ENCODE measurements at regions not wholly inside any gene's neighbourhood (a gene's known extent, or its start where the extent isn't known, plus 50 kb on each side); places are given as distances from the start of the nearest gene placed in this dataset.

GRCh38 chr6:14951704-14952103 lies 294.2 kb upstream of the JARID2 start:
- intact Hi-C loops (cut with DNase I): no loop called here
- no peak for ATAC-seq
- no peak for DNase-seq

DNA sequence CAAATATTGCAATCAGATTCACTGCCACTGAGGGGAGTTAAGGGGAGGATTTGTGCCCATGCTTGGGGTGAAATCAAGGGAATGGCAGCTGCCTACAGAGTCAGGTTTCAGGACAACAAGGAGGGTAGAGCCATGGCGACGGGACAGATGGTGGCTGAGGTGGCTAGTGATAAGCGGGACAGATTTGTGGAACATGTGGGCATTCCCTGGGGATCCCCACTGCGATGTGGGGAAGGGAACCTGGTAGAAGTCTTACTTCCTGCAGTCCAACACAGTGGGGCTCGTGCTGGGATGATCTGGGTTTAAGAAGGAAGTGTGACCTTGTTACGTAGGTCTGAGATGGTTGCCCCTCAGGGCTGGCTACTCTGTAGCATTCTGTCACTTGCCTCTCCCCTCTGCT lies 292.0 kb upstream of the JARID2 start:
- no peak for ATAC-seq
- intact Hi-C loops (cut with DNase I): no loop called here
- DNase-seq: no peak

DNA sequence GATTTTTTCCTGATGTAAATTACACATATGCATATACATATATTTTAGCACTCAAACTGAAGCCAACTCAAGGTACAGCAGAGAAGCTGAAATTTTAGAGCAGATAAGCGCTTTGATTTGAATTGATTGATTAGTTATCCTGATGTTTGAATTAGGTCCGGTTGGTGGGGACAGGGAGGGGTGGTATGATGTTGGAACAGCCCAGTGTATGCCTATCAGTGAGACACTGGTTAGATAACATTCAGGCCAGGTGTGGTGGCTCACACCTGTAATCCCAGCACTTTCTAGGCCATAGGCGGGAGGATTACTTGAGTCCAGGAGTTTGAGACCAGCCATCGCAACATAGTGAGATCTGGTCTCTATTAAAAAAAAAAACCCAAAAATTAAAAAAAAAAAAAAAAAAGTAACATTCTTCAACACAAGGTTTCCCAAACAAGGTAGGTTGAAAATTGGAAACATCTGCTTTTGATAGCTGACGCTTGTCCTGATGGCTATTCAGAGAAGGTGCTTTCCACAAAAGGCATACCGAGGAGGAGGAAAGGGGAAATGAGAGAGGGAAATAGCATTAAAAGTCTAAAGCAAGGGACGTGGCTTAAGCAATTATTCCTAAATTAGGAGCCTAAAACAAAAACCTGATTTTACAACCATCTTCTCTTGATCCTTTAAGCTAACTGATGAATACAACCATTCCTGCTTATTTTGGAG lies 288.4 kb upstream of the JARID2 start:
- ATAC-seq (no peak), DNase-seq (no peak)
- intact Hi-C loops (cut with DNase I): no loop called here

DNA sequence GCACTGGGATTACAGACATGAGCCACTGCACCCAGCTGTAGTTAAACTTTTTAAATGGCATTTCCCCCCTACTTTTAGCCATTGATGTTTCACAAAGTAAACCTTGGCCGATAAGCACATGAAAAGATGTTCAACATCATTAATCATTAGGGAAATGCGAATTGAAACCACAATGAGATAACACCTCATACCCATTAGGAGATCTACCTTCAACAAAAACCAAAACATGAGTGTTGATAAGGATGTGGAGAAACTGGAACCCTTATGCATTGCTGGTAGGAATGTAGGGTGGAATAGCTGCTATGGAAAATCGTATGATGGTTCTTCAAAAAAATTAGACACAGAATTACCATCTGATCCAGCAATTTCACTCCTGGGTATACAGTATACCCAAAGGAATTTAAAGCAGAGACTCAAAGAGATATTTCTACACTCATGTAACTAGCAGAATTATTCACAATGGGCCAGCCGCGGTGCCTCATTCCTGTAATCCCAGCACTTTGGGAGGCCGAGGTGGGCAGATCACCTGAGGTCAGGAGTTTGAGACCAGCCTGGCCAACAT lies 286.5 kb upstream of the JARID2 start:
- intact Hi-C loops (cut with DNase I): no loop called here
- no peak for ATAC-seq
- no peak for DNase-seq

DNA sequence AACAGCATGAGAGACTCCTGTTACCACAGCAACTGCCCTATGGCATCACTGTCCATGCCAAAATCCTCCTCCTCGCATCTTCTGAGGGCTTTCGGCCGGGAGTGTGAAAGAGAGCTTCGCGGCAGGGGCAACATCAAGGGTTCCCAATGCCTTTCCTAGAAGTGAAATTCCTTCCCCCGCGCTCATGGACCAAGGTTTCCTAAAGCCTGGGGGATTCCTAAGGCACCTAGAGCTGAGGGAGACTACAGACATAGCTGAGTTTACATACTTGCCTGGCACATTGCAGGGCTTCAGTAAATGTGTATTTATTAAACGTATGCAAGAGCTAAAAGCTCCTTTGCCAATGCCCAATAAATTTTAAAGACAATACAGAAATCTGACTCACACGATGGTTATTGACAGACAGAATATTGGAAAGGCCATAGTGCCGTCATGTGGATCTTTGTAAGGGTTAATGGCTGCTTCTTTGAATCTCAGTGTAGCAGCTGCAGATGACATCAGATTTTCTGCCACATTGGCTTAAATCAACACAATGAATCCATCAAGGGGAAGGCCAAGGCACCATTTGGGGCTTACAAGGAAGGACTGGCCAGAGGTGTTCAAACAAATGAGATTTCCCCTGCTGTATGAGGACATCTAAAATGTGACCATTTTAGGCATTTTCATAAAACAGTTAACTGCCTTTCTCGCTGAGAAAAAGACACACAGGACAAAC lies 281.2 kb upstream of the JARID2 start:
- no peak for ATAC-seq
- DNase-seq: no peak
- intact Hi-C loops (cut with DNase I): no loop called here

GRCh38 chr6:14965424-14966075 lies 280.3 kb upstream of the JARID2 start:
- intact Hi-C loops (cut with DNase I): no loop called here
- DNase-seq: no peak

GRCh38 chr6:14966096-14966905 lies 279.6 kb upstream of the JARID2 start:
- intact Hi-C loops (cut with DNase I): no loop called here
- no peak for DNase-seq
- ATAC-seq: no peak

More at GRCh38 chr6:14965424-14966075, 280.3 kb upstream of the JARID2 start:
- ATAC-seq: no peak

GRCh38 chr6:14966906-14967711 lies 278.8 kb upstream of the JARID2 start:
- DNase-seq (no peak), ATAC-seq (no peak)
- intact Hi-C loops (cut with DNase I): no loop called here

- intact Hi-C loops (cut with DNase I): no loop called here
- DNase-seq (no peak), ATAC-seq (no peak)
Observed at GRCh38 chr6:14968056-14968637, 277.7 kb upstream of the JARID2 start.

DNA sequence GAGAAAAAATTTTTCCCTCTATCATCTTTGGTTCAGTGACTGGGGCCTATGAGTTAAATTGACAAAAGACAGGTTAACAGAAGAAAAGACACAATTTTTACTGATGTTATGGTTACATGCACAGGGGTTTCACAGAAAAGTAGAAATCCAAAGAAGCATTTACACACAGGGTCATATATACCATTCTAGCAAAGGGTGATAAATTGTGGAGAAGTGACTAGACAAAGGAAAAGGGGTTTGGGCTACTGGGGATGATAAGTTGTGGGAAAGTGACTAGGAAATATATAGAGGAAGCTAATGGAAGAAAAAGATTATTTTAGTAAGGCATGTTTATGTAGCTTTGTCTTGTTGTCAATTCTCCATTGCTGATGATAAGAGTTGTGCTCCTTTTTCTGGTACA lies 276.7 kb upstream of the JARID2 start:
- intact Hi-C loops (cut with DNase I): no loop called here
- DNase-seq (no peak), ATAC-seq (no peak)

- intact Hi-C loops (cut with DNase I): no loop called here
- ATAC-seq: no peak
- no peak for DNase-seq
Observed at GRCh38 chr6:14972379-14973067, 273.3 kb upstream of the JARID2 start.

DNA sequence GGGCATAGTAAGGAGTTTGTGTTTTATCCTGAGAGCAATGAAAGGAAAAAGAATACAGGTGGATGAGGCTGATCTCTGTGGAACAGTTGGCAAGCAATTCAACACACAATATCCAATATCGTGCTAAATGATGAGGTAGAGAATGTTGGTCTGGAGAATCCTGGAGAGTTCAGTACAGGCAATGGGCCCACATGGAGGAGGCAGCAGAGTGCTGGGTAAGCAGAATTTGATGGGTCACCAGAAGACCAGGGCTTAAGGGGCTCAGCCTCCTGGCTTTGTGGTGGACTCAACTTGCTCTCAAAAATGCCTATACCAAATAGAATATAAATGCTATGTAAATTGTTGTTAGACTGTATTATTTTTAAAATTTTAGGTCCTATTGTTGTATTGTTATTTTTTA lies 271.5 kb upstream of the JARID2 start:
- intact Hi-C loops (cut with DNase I): no loop called here
- no peak for ATAC-seq
- DNase-seq: no peak

GRCh38 chr6:14974792-14975470 lies 270.9 kb upstream of the JARID2 start:
- ATAC-seq: no peak
- DNase-seq: no peak
- intact Hi-C loops (cut with DNase I): no loop called here

DNA sequence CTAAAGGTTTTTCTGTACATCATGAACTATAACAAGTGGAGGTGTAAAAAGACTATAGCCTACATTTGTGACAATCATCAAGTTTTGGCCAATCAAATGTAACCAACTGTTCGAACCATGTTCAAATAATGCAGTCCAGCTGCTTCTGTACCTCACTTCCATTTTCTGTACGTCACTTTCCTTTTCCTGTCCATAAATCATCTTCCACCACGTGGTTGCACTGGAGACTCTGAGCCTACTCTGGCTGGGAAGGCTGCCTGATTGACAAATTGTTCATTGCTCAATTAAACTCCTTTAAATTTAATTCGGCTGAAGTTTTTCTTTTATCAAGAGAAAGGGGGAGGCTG lies 270.4 kb upstream of the JARID2 start:
- intact Hi-C loops (cut with DNase I): no loop called here
- DNase-seq (no peak), ATAC-seq (no peak)

DNA sequence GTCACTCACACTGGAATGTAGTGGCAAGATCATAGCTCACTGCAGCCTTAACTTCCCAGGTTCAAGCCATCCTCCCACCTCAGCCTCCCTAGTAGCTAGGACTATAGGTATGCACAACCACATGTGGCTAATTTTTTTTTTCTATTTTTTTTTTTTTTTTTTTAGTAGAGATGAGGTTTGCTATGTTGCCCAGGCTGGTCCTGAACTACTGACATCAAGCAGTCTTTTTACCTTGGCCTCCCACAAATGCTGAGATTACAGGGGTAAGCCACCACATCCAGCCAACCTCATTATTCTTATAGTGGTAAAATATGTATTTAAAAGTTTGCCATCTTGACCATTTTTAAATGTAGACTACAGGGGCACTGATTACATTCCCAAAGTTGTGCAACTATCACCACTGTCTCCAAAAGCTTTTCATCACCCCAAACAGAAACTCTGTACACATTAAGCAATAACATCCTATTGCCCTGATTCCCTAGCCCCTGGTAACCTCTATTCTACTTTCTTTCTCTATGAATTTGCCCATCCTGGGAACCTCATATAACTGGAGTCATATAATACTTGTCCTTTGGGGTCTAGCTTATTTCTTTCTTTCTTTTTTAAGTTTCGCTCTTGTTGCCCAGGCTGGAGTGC lies 268.0 kb upstream of the JARID2 start:
- intact Hi-C loops (cut with DNase I): no loop called here
- DNase-seq (no peak), ATAC-seq (no peak)

- intact Hi-C loops (cut with DNase I): no loop called here
- no peak for DNase-seq
- no peak for ATAC-seq
Observed at GRCh38 chr6:14981960-14982359, 263.9 kb upstream of the JARID2 start.
